ENCODE measurements at regions not wholly inside any gene's neighbourhood (a gene's known extent, or its start where the extent isn't known, plus 50 kb on each side); places are given as distances from the start of the nearest gene placed in this dataset.
"Not testable (repeated sequence)": the region's sequence is repeated elsewhere in the genome, so short reads cannot be mapped to it uniquely, and the experiment has no call there.

GRCh38 chr14:46147452-46147851 lies 504.1 kb downstream of the RPL10L start:
- no peak overlapping the region for H3K4me3 ChIP-seq (ENCODE audit: low read length)
- H3K4me1 ChIP-seq (ENCODE audit: control insufficient read depth, low read depth, low read length) = no peaks in the 10 kb centered on the region
- H3K36me3 ChIP-seq (ENCODE audit: control insufficient read depth, low read depth, low read length) = no peaks in the 10 kb centered on the region
- no peak overlapping the region for H3K9ac ChIP-seq (ENCODE audit: low read length)
- H3K27me3 ChIP-seq (ENCODE audit: control insufficient read depth, insufficient read depth, low read length) = no peaks in the 10 kb centered on the region
- H3K9me3 ChIP-seq (ENCODE audit: control insufficient read depth, low read depth, low read length) = no peaks in the 10 kb centered on the region
- H3K27ac ChIP-seq (ENCODE audit: low read length) = no peak overlapping the region

- H3K4me3 ChIP-seq (ENCODE audit: low read length) = no peak overlapping the region
- no peaks in the 10 kb centered on the region for H3K36me3 ChIP-seq (ENCODE audit: control insufficient read depth, low read depth, low read length)
- H3K27me3 ChIP-seq (ENCODE audit: control insufficient read depth, insufficient read depth, low read length) = no peaks in the 10 kb centered on the region
- H3K9me3 ChIP-seq (ENCODE audit: control insufficient read depth, low read depth, low read length) = no peaks in the 10 kb centered on the region
- H3K4me1 ChIP-seq (ENCODE audit: control insufficient read depth, low read depth, low read length) = no peaks in the 10 kb centered on the region
- H3K9ac ChIP-seq (ENCODE audit: low read length) = no peak overlapping the region
- no peak overlapping the region for H3K27ac ChIP-seq (ENCODE audit: low read length)
Observed at GRCh38 chr14:46147024-46147423, 504.6 kb downstream of the RPL10L start.

GRCh38 chr14:46140445-46140844 lies 511.1 kb downstream of the RPL10L start:
- Histone ChIP-seq H3K27ac (ENCODE audit: low read length) (no peak overlapping the region), H3K9ac (ENCODE audit: low read length) (no peak overlapping the region), H3K36me3 (ENCODE audit: control insufficient read depth, low read depth, low read length) (no peaks in the 10 kb centered on the region), H3K9me3 (ENCODE audit: control insufficient read depth, low read depth, low read length) (no peaks in the 10 kb centered on the region), H3K27me3 (ENCODE audit: control insufficient read depth, insufficient read depth, low read length) (no peaks in the 10 kb centered on the region), H3K4me1 (ENCODE audit: control insufficient read depth, low read depth, low read length) (no peaks in the 10 kb centered on the region), H3K4me3 (ENCODE audit: low read length) (no peak overlapping the region)

GRCh38 chr14:46139649-46140048 lies 511.9 kb downstream of the RPL10L start:
- Histone ChIP-seq H3K9me3 (ENCODE audit: control insufficient read depth, low read depth, low read length) (no peaks in the 10 kb centered on the region), H3K9ac (ENCODE audit: low read length) (no peak overlapping the region), H3K36me3 (ENCODE audit: control insufficient read depth, low read depth, low read length) (no peaks in the 10 kb centered on the region), H3K4me1 (ENCODE audit: control insufficient read depth, low read depth, low read length) (no peaks in the 10 kb centered on the region), H3K27me3 (ENCODE audit: control insufficient read depth, insufficient read depth, low read length) (no peaks in the 10 kb centered on the region), H3K4me3 (ENCODE audit: low read length) (no peak overlapping the region), H3K27ac (ENCODE audit: low read length) (no peak overlapping the region)

- Histone ChIP-seq H3K4me3 (ENCODE audit: low read length) (no peak overlapping the region), H3K9ac (ENCODE audit: low read length) (no peak overlapping the region), H3K27ac (ENCODE audit: low read length) (no peak overlapping the region), H3K27me3 (ENCODE audit: control insufficient read depth, insufficient read depth, low read length) (no peaks in the 10 kb centered on the region), H3K4me1 (ENCODE audit: control insufficient read depth, low read depth, low read length) (no peaks in the 10 kb centered on the region), H3K36me3 (ENCODE audit: control insufficient read depth, low read depth, low read length) (no peaks in the 10 kb centered on the region), H3K9me3 (ENCODE audit: control insufficient read depth, low read depth, low read length) (no peaks in the 10 kb centered on the region)
Observed at GRCh38 chr14:46137786-46138185, 513.8 kb downstream of the RPL10L start.

- Histone ChIP-seq H3K36me3 (ENCODE audit: control insufficient read depth, low read depth, low read length) (no peaks in the 10 kb centered on the region), H3K27ac (ENCODE audit: low read length) (no peak overlapping the region), H3K9me3 (ENCODE audit: control insufficient read depth, low read depth, low read length) (no peaks in the 10 kb centered on the region), H3K9ac (ENCODE audit: low read length) (no peak overlapping the region), H3K4me1 (ENCODE audit: control insufficient read depth, low read depth, low read length) (no peaks in the 10 kb centered on the region), H3K4me3 (ENCODE audit: low read length) (no peak overlapping the region), H3K27me3 (ENCODE audit: control insufficient read depth, insufficient read depth, low read length) (no peaks in the 10 kb centered on the region)
Observed at GRCh38 chr14:46136456-46136855, 515.1 kb downstream of the RPL10L start.

DNA sequence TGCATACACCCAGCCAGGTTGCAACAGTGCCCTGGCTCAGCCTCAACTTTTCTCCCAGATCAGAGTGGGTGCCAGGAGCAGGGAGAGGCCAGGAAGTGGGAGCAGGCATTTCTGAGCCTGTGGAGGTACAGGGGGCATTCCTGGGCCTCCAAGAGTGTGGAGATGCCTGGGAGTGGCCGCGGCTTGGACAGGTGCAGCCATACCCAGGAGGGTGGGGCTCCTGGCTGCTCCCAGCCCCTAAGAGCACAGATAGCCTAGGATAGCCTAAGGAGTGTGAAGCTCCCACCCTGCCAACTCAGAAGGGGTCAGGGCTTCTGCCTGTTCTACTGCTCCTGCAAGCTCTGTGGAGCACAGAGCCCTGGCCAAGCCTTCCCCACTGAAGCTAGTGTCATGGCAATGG lies 543.4 kb downstream of the RPL10L start:
- H3K9ac ChIP-seq (ENCODE audit: low read length) = no peak overlapping the region
- H3K4me3 ChIP-seq (ENCODE audit: low read length) = no peak overlapping the region
- H3K27ac ChIP-seq (ENCODE audit: low read length) = no peak overlapping the region
- no peaks in the 10 kb centered on the region for H3K4me1 ChIP-seq (ENCODE audit: control insufficient read depth, low read depth, low read length)
- no peaks in the 10 kb centered on the region for H3K27me3 ChIP-seq (ENCODE audit: control insufficient read depth, insufficient read depth, low read length)
- H3K36me3 ChIP-seq (ENCODE audit: control insufficient read depth, low read depth, low read length) = no peaks in the 10 kb centered on the region
- H3K9me3 ChIP-seq (ENCODE audit: control insufficient read depth, low read depth, low read length) = peaks cover 10% of the 10 kb centered on the region

GRCh38 chr14:46100901-46101300 lies 550.7 kb downstream of the RPL10L start:
- not testable (repeated sequence) for H3K9me3 ChIP-seq (ENCODE audit: control insufficient read depth, low read depth, low read length)

DNA sequence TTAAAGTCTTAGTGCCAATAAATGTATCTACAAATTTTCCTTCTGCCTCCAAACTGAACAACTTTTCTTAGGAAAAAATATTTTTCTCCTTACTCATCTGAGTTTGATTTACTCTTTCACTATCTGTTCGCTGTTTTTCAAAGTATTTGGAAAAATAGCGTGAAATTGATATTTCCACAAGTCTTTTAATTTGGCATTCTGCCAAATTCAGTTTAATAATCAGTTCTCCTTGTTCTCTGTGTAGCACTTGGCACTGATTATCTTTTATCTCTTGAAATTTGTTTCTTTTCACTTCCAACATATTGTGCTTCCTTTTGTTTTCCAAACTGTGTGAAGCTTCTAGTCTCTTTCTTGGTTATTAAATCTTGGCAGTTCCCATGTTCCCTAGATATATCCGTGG lies 559.8 kb downstream of the RPL10L start:
- no peak overlapping the region for H3K4me3 ChIP-seq (ENCODE audit: low read length)
- no peaks in the 10 kb centered on the region for H3K36me3 ChIP-seq (ENCODE audit: control insufficient read depth, low read depth, low read length)
- no peaks in the 10 kb centered on the region for H3K4me1 ChIP-seq (ENCODE audit: control insufficient read depth, low read depth, low read length)
- H3K9ac ChIP-seq (ENCODE audit: low read length) = no peak overlapping the region
- no peaks in the 10 kb centered on the region for H3K9me3 ChIP-seq (ENCODE audit: control insufficient read depth, low read depth, low read length)
- H3K27ac ChIP-seq (ENCODE audit: low read length) = no peak overlapping the region
- H3K27me3 ChIP-seq (ENCODE audit: control insufficient read depth, insufficient read depth, low read length) = no peaks in the 10 kb centered on the region

More at GRCh38 chr14:46100901-46101300, 550.7 kb downstream of the RPL10L start:
- not testable (repeated sequence) for H3K27me3 ChIP-seq (ENCODE audit: control insufficient read depth, insufficient read depth, low read length); H3K27ac ChIP-seq (ENCODE audit: low read length); H3K36me3 ChIP-seq (ENCODE audit: control insufficient read depth, low read depth, low read length); H3K4me1 ChIP-seq (ENCODE audit: control insufficient read depth, low read depth, low read length); H3K4me3 ChIP-seq (ENCODE audit: low read length); H3K9ac ChIP-seq (ENCODE audit: low read length)

DNA sequence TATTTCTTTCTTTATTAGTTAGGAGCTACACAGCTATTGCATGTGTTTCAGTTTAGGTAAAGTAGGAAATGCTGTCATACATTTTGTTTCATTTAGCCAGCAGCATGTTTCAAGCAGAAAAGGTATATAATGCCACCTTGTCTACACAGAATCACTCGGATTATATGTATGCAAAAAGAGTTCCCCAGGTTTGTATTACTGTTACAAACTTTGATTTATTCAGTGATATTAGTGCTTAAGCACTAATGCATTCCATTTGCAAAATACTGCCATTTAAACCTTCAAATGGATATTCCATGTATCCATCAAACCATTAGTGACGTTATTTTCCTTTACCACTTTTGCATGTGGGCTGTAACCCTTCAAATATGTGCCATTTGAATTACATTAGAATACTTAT lies 564.0 kb downstream of the RPL10L start:
- H3K27me3 ChIP-seq (ENCODE audit: control insufficient read depth, insufficient read depth, low read length) = no peaks in the 10 kb centered on the region
- H3K9me3 ChIP-seq (ENCODE audit: control insufficient read depth, low read depth, low read length) = no peaks in the 10 kb centered on the region
- H3K9ac ChIP-seq (ENCODE audit: low read length) = no peak overlapping the region
- H3K4me1 ChIP-seq (ENCODE audit: control insufficient read depth, low read depth, low read length) = no peaks in the 10 kb centered on the region
- H3K27ac ChIP-seq (ENCODE audit: low read length) = no peak overlapping the region
- no peak overlapping the region for H3K4me3 ChIP-seq (ENCODE audit: low read length)
- H3K36me3 ChIP-seq (ENCODE audit: control insufficient read depth, low read depth, low read length) = no peaks in the 10 kb centered on the region

- no peak overlapping the region for H3K27ac ChIP-seq (ENCODE audit: low read length)
- H3K36me3 ChIP-seq (ENCODE audit: control insufficient read depth, low read depth, low read length) = no peaks in the 10 kb centered on the region
- H3K9ac ChIP-seq (ENCODE audit: low read length) = no peak overlapping the region
- no peaks in the 10 kb centered on the region for H3K9me3 ChIP-seq (ENCODE audit: control insufficient read depth, low read depth, low read length)
- H3K4me3 ChIP-seq (ENCODE audit: low read length) = no peak overlapping the region
- H3K27me3 ChIP-seq (ENCODE audit: control insufficient read depth, insufficient read depth, low read length) = no peaks in the 10 kb centered on the region
- no peaks in the 10 kb centered on the region for H3K4me1 ChIP-seq (ENCODE audit: control insufficient read depth, low read depth, low read length)
Observed at GRCh38 chr14:46074061-46074460, 577.5 kb downstream of the RPL10L start.

DNA sequence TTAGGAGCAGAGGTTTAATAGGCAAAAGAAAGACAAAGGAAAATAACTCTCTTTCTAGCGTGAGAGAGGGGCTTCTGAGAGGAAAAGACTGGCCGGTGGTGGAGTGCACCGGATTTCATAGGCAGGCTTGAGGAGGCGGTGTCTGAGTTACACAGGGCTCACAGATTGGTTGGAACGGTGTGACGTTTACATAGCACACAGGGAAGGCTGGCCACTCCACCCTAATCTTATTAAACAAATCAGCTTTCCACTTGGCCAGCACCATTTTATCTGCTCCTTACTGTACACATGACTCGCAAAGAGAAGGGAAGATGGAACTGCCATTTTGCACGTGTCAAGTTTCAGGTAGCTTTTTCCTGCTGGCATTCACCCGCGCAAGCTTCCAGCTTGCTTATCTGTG lies 587.7 kb downstream of the RPL10L start:
- Histone ChIP-seq H3K4me1 (ENCODE audit: control insufficient read depth, low read depth, low read length) (no peaks in the 10 kb centered on the region), H3K36me3 (ENCODE audit: control insufficient read depth, low read depth, low read length) (no peaks in the 10 kb centered on the region), H3K27me3 (ENCODE audit: control insufficient read depth, insufficient read depth, low read length) (no peaks in the 10 kb centered on the region), H3K9me3 (ENCODE audit: control insufficient read depth, low read depth, low read length) (no peaks in the 10 kb centered on the region), H3K4me3 (ENCODE audit: low read length) (no peak overlapping the region), H3K9ac (ENCODE audit: low read length) (no peak overlapping the region), H3K27ac (ENCODE audit: low read length) (no peak overlapping the region)
